NCI-H2227 (cell line): ENCODE measurements at regions not wholly inside any gene's neighbourhood (a gene's known extent, or its start where the extent isn't known, plus 50 kb on each side); places are given as distances from the start of the nearest gene placed in this dataset.
"Not testable (repeated sequence)": the region's sequence is repeated elsewhere in the genome, so short reads cannot be mapped to it uniquely, and the experiment has no call there.

Experiments used
- DNase-seq: peaks from one replicate; lab custom pipeline; 2025; ENCODE audit not compliant: unreplicated experiment; lab: John Stamatoyannopoulos, UW

- no peak for DNase-seq
These were observed 702.9 kb downstream of the TENT5A start for GRCh38 chr6:81049425-81050042.

- DNase-seq, result no peak
These were observed 721.1 kb downstream of the TENT5A start for GRCh38 chr6:81031416-81031815.

- DNase-seq, result no peak
These were observed 726.4 kb downstream of the TENT5A start for GRCh38 chr6:81026041-81026553.

GRCh38 chr6:81023709-81024108, 728.8 kb downstream of the TENT5A start:
- DNase-seq, result no peak

- no peak for DNase-seq
These were observed 729.4 kb downstream of the TENT5A start for GRCh38 chr6:81023007-81023582.

DNA sequence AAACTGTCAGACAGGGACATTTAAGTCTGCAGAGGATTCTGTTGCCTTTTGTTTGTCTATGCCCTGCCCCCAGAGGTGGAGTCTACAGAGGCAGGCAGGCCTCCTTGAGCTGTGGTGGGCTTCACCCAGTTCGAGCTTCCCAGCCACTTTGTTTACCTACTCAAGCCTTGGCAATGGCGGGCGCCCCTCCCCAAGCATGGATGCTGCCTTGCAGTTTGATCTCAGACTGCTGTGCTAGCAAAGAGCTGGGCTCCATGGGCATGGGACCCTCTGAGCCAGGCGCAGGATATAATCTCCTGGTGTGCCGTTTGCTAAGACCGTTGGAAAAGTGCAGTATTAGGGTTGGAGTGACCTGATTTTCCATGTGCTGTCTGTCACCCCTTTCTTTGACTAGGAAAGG, 734.9 kb downstream of the TENT5A start:
- not testable (repeated sequence) for DNase-seq

- DNase-seq, result no peak
These were observed 748.6 kb downstream of the TENT5A start for GRCh38 chr6:81003894-81004293.

GRCh38 chr6:81003156-81003555, 749.3 kb downstream of the TENT5A start:
- no peak for DNase-seq

GRCh38 chr6:81002126-81002525, 750.4 kb downstream of the TENT5A start:
- no peak for DNase-seq

DNA sequence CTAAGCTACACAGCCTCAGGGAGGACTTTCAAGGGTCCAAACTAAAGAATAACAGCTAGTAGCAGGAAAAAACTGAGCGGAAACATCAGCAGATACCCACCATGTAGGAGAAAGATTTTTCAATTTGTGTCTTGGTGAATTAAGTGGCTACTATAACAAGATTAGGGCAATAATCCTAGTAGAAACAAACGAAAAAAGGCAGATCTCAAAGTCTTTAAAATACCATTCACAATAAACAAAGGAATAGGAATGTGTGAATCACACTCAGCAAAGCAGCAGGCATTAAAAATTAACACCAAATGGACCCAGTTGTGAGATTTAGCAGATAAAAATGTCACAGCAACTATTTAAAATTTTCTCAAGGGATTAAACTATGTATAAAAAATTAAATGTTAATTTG, 761.2 kb downstream of the TENT5A start:
- DNase-seq, result no peak

GRCh38 chr6:80988892-80989291, 763.6 kb downstream of the TENT5A start:
- DNase-seq, result no peak

GRCh38 chr6:80988286-80988685, 764.2 kb downstream of the TENT5A start:
- DNase-seq, result no peak

DNA sequence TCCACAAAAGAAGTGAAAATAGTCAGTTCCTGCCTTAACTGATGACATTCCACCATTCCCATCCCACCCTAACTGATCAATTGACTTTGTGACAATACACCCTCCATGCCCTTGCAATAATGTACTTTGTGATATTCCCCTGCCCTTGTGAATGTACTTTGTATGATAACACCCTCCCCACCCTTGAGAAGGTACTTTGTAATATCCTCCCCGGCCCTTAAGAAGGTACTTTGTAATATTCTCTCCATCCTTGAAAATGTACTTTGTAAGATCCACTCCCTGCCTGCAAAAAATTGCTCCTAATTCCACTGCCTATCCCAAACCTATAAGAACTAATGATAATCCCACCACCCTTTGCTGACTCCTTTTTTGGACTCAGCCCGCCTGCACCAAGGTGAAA, 771.3 kb downstream of the TENT5A start:
- not testable (repeated sequence) for DNase-seq

- no peak for DNase-seq
These were observed 776.1 kb downstream of the TENT5A start for GRCh38 chr6:80976336-80976735.

GRCh38 chr6:80974579-80974978, 777.9 kb downstream of the TENT5A start:
- no peak for DNase-seq

GRCh38 chr6:80969439-80969838, 783.0 kb downstream of the TENT5A start:
- DNase-seq, result no peak

- no peak for DNase-seq
These were observed 784.9 kb downstream of the TENT5A start for GRCh38 chr6:80967609-80968008.

- no peak for DNase-seq
These were observed 790.1 kb downstream of the TENT5A start for GRCh38 chr6:80962382-80962781.

GRCh38 chr6:80961166-80961565, 791.3 kb downstream of the TENT5A start:
- no peak for DNase-seq

GRCh38 chr6:80959034-80959433, 793.4 kb downstream of the TENT5A start:
- no peak for DNase-seq

- DNase-seq, result no peak
These were observed 795.6 kb downstream of the TENT5A start for GRCh38 chr6:80956898-80957297.

DNA sequence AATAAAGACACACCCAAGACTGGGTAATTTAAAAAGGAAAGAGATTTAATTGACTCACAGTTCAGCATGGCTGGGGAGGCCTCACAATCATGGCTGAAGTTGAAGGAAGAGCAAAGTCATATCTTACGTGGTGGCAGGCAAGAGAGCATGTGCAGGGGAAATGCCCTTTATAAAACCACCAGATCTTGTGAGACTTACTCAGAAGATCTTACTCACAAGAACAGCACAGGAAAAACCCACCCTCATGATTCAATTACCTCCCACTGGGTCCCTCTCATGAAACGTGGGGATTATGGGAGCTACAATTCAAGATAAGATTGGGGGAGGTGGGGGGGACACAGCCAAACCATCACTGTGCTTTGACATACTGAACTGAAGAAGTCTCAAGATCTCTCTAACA, 800.0 kb downstream of the TENT5A start:
- DNase-seq, result not testable (repeated sequence)

- DNase-seq, result no peak
These were observed 806.1 kb downstream of the TENT5A start for GRCh38 chr6:80946402-80946801.
